ENCODE measurements at regions not wholly inside any gene's neighbourhood (a gene's known extent, or its start where the extent isn't known, plus 50 kb on each side); places are given as distances from the start of the nearest gene placed in this dataset.

GRCh38 chr13:111970494-111971141, 96.3 kb upstream of the SOX1 start:
- H3K27me3 Mint-ChIP-seq: peaks cover 13% of the 10 kb centered on the region
- H3K4me1 Mint-ChIP-seq (ENCODE audit: low read depth): no peaks in the 10 kb centered on the region
- POLR2A ChIA-PET: no interaction called here
- no peak for DNase-seq
- no peak overlapping the region for H3K27ac Mint-ChIP-seq
- H3K9me3 Mint-ChIP-seq: peaks cover 13% of the 10 kb centered on the region
- no peaks in the 10 kb centered on the region for H3K36me3 Mint-ChIP-seq
- intact Hi-C loops (cut with micrococcal nuclease): no loop called here
- H3K4me3 Mint-ChIP-seq: no peak overlapping the region
- CTCF ChIA-PET: no interaction called here

- H3K9me3 Mint-ChIP-seq: peaks cover 13% of the 10 kb centered on the region
- H3K4me3 Mint-ChIP-seq: no peak overlapping the region
- ChIA-PET CTCF (no interaction called here), POLR2A (no interaction called here)
- intact Hi-C loops (cut with micrococcal nuclease): no loop called here
- DNase-seq: no peak
- H3K4me1 Mint-ChIP-seq (ENCODE audit: low read depth): no peaks in the 10 kb centered on the region
- no peaks in the 10 kb centered on the region for H3K36me3 Mint-ChIP-seq
- H3K27me3 Mint-ChIP-seq: peaks cover 13% of the 10 kb centered on the region
- H3K27ac Mint-ChIP-seq: no peak overlapping the region
Observed at GRCh38 chr13:111971891-111972780, 94.8 kb upstream of the SOX1 start.

- intact Hi-C loops (cut with micrococcal nuclease): no loop called here
- H3K9me3 Mint-ChIP-seq: peaks cover 13% of the 10 kb centered on the region
- ChIA-PET CTCF (no interaction called here), POLR2A (no interaction called here)
- no peaks in the 10 kb centered on the region for H3K36me3 Mint-ChIP-seq
- no peak overlapping the region for H3K27ac Mint-ChIP-seq
- H3K4me3 Mint-ChIP-seq: no peak overlapping the region
- H3K4me1 Mint-ChIP-seq (ENCODE audit: low read depth): no peaks in the 10 kb centered on the region
- no peak for DNase-seq
- peaks cover 13% of the 10 kb centered on the region for H3K27me3 Mint-ChIP-seq
Observed at GRCh38 chr13:111973186-111973585, 93.8 kb upstream of the SOX1 start.

GRCh38 chr13:111973605-111974340, 93.2 kb upstream of the SOX1 start:
- H3K27ac Mint-ChIP-seq: no peak overlapping the region
- intact Hi-C loops (cut with micrococcal nuclease): no loop called here
- CTCF ChIA-PET: no interaction called here
- H3K4me3 Mint-ChIP-seq: no peak overlapping the region
- H3K9me3 Mint-ChIP-seq: peaks cover 13% of the 10 kb centered on the region
- H3K36me3 Mint-ChIP-seq: no peaks in the 10 kb centered on the region
- no peak for DNase-seq
- no peaks in the 10 kb centered on the region for H3K4me1 Mint-ChIP-seq (ENCODE audit: low read depth)
- H3K27me3 Mint-ChIP-seq: peaks cover 13% of the 10 kb centered on the region
- POLR2A ChIA-PET: no interaction called here

- POLR2A ChIA-PET: no interaction called here
- CTCF ChIA-PET: no interaction called here
- peaks cover 13% of the 10 kb centered on the region for H3K27me3 Mint-ChIP-seq
- no peak overlapping the region for H3K4me3 Mint-ChIP-seq
- no peak overlapping the region for H3K27ac Mint-ChIP-seq
- no peaks in the 10 kb centered on the region for H3K4me1 Mint-ChIP-seq (ENCODE audit: low read depth)
- intact Hi-C loops (cut with micrococcal nuclease): no loop called here
- H3K36me3 Mint-ChIP-seq: no peaks in the 10 kb centered on the region
- peaks cover 13% of the 10 kb centered on the region for H3K9me3 Mint-ChIP-seq
- DNase-seq: no peak
Observed at GRCh38 chr13:111974341-111974640, 92.7 kb upstream of the SOX1 start.

GRCh38 chr13:111975539-111976473, 91.1 kb upstream of the SOX1 start:
- POLR2A ChIA-PET: no interaction called here
- no peak overlapping the region for H3K27ac Mint-ChIP-seq
- H3K4me1 Mint-ChIP-seq (ENCODE audit: low read depth): no peaks in the 10 kb centered on the region
- DNase-seq: no peak
- H3K4me3 Mint-ChIP-seq: no peak overlapping the region
- H3K27me3 Mint-ChIP-seq: peaks cover 16% of the 10 kb centered on the region
- H3K36me3 Mint-ChIP-seq: no peaks in the 10 kb centered on the region
- intact Hi-C loops (cut with micrococcal nuclease): no loop called here
- CTCF ChIA-PET: no interaction called here
- H3K9me3 Mint-ChIP-seq: peaks cover 13% of the 10 kb centered on the region

GRCh38 chr13:111976474-111977178, 90.3 kb upstream of the SOX1 start:
- DNase-seq: no peak
- CTCF ChIA-PET: no interaction called here
- peaks cover 22% of the 10 kb centered on the region for H3K27me3 Mint-ChIP-seq
- intact Hi-C loops (cut with micrococcal nuclease): no loop called here
- H3K9me3 Mint-ChIP-seq: peaks cover 13% of the 10 kb centered on the region
- POLR2A ChIA-PET: no interaction called here
- H3K4me3 Mint-ChIP-seq: no peak overlapping the region
- no peaks in the 10 kb centered on the region for H3K36me3 Mint-ChIP-seq
- no peak overlapping the region for H3K27ac Mint-ChIP-seq
- no peaks in the 10 kb centered on the region for H3K4me1 Mint-ChIP-seq (ENCODE audit: low read depth)

GRCh38 chr13:111977179-111977506, 89.8 kb upstream of the SOX1 start:
- Mint-ChIP-seq H3K27ac (no peak overlapping the region), H3K4me3 (no peak overlapping the region), H3K36me3 (no peaks in the 10 kb centered on the region), H3K27me3 (peaks cover 21% of the 10 kb centered on the region), H3K4me1 (ENCODE audit: low read depth) (no peaks in the 10 kb centered on the region), H3K9me3 (peaks cover 13% of the 10 kb centered on the region)
- POLR2A ChIA-PET: no interaction called here
- CTCF ChIA-PET: no interaction called here
- intact Hi-C loops (cut with micrococcal nuclease): no loop called here
- DNase-seq: no peak

- Mint-ChIP-seq H3K27ac (no peak overlapping the region), H3K9me3 (peaks cover 13% of the 10 kb centered on the region), H3K36me3 (no peaks in the 10 kb centered on the region), H3K4me3 (no peak overlapping the region), H3K27me3 (peaks cover 15% of the 10 kb centered on the region), H3K4me1 (ENCODE audit: low read depth) (no peaks in the 10 kb centered on the region)
- DNase-seq: no peak
- CTCF ChIA-PET: no interaction called here
- POLR2A ChIA-PET: no interaction called here
- intact Hi-C loops (cut with micrococcal nuclease): no loop called here
Observed at GRCh38 chr13:111978546-111978945, 88.4 kb upstream of the SOX1 start.

- Mint-ChIP-seq H3K4me1 (ENCODE audit: low read depth) (no peaks in the 10 kb centered on the region), H3K36me3 (no peaks in the 10 kb centered on the region), H3K27me3 (peaks cover 15% of the 10 kb centered on the region), H3K4me3 (no peak overlapping the region), H3K27ac (no peak overlapping the region), H3K9me3 (peaks cover 3% of the 10 kb centered on the region)
- ChIA-PET POLR2A (no interaction called here), CTCF (no interaction called here)
- DNase-seq: no peak
- intact Hi-C loops (cut with micrococcal nuclease): no loop called here
Observed at GRCh38 chr13:111980146-111980929, 86.6 kb upstream of the SOX1 start.

GRCh38 chr13:111981006-111981405, 85.9 kb upstream of the SOX1 start:
- Mint-ChIP-seq H3K4me1 (ENCODE audit: low read depth) (no peaks in the 10 kb centered on the region), H3K4me3 (no peak overlapping the region), H3K27me3 (peaks cover 15% of the 10 kb centered on the region), H3K27ac (no peak overlapping the region), H3K9me3 (no peaks in the 10 kb centered on the region), H3K36me3 (no peaks in the 10 kb centered on the region)
- intact Hi-C loops (cut with micrococcal nuclease): no loop called here
- CTCF ChIA-PET: no interaction called here
- POLR2A ChIA-PET: no interaction called here
- DNase-seq: no peak
